ENCODE measurements at regions not wholly inside any gene's neighbourhood (a gene's known extent, or its start where the extent isn't known, plus 50 kb on each side); places are given as distances from the start of the nearest gene placed in this dataset.

GRCh38 chr6:121858310-121858709, 422.9 kb downstream of the GJA1 start:
- TF ChIP-seq CTCF (IDR thresholded peaks at IDR 0.05; ENCODE audit: insufficient read depth, low read length): no peak
- no peak for TF ChIP-seq GABPA (IDR thresholded peaks at IDR 0.05; ENCODE audit: low read depth)
